DMS53 treated with DMSO at 0.1 percent for 48 hours (cell line): ENCODE measurements at regions not wholly inside any gene's neighbourhood (a gene's known extent, or its start where the extent isn't known, plus 50 kb on each side); places are given as distances from the start of the nearest gene placed in this dataset.

Experiments
- DNase-seq: peaks from one replicate; lab custom pipeline; 2025; ENCODE audit not compliant: unreplicated experiment; lab: John Stamatoyannopoulos, UW

DNA sequence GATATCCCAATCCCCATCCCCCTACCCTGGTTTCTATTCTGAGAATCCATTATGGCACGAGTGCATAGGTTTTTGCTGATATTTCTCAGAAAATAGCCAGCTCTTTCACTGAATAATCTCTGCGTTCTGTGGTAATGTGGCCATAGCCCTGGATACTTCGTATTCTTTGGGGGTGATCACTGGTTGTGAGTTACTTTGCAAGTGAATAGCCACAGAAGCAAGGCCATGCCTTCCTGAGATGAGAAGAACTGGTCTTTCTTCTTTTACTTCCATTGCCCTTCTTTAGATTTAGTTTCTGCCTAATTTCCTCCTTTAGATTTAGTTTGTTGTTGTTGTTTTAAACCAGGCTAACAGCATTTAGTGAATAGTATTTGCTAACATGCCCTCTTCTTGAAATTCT, 323.4 kb downstream of the CDC14C start:
- DNase-seq: no peak

DNA sequence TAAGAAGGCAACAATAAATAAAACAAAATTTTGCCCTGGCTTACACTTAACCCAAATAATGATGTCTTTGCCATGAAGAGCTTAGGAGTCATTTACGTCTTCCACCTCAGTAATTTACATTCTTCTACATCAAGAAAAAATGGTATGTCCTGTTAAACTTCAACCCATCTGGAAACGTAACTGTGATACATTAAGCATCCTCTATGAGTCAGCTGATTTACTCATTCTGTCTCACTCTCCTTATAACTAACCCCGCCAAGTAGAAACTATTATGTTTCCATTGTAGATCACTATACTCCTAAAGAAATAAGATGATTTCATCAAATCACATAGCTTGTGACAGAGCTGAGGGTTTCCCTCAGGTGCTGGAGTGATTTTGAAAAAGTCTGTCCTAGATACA, 330.7 kb downstream of the CDC14C start:
- no peak for DNase-seq

DNA sequence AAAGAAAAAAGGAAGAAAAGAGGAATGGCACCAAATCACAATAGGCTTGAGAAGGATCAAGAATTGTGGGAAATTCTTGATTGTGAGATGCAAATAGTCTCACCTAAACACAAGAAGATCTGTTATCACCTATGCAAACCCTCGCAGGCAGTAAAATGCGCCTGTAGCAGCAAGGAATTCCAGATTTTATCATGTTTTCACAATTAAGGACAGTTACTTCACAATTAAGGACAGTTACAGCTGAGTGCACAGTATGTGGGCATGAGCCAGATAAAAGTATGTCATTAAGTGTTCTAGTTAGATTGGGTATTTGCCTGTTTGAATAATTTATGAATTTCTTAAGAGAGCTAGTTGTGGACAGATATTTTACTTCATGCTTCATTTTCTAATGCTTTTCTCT, 336.2 kb downstream of the CDC14C start:
- DNase-seq: no peak

DNA sequence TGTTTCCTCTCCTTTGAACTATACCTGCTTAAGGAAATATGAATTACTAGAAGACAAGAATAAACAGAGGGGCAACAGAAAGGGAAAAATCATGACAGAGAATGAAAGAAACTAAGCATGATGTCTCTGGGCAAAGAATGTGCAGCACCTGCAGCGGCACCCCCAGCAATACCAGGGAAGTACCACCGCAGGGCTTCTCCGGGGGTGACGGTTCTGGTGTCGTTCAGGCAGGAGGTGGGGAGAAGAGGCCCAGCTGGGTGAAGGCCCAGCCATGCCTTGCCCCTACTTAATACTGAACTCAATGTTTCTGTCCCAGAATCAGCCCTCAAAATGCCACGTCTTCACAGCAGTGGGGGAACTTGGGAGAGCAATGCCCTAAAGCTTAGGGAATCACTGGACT, 337.6 kb downstream of the CDC14C start:
- DNase-seq: no peak

DNA sequence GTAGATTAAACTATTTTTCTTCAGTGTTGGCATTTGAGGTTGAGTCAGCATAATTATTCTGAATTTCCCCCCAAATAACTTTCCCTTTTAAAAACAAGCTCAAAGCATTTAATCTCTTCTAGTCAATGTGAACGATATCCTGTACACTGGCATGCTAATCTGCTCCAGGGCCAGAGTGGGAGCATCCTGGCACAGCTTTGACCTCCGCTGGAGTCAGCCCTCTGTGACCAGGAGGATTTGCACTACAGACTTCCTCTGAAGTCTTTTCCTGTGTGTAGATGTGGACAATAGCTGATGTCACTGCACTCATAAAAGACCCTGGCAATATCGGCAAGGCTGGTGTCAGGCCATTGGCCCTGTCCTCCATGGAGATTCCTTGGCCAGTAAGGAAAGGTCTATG, 340.2 kb downstream of the CDC14C start:
- no peak for DNase-seq

DNA sequence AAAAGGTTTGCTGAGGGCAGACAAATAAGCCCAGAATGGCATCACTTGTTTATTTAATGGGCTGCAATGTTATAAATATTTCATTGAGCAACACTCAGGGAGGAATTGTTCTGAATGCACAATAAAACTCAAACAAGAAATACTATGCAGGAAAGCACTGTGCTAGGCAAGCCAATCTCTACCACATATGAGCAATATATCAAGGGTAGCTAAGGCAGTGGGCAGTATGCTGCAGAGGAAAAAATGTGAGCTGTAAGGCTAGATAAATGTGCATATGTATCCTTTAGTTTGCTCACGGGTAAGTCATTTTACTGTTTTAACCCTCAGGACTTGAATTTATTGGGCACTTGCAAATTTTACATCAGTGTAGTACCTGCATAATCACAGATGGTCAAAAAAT, 349.6 kb downstream of the CDC14C start:
- DNase-seq: no peak

GRCh38 chr7:49279891-49280290, 355.5 kb downstream of the CDC14C start:
- no peak for DNase-seq

DNA sequence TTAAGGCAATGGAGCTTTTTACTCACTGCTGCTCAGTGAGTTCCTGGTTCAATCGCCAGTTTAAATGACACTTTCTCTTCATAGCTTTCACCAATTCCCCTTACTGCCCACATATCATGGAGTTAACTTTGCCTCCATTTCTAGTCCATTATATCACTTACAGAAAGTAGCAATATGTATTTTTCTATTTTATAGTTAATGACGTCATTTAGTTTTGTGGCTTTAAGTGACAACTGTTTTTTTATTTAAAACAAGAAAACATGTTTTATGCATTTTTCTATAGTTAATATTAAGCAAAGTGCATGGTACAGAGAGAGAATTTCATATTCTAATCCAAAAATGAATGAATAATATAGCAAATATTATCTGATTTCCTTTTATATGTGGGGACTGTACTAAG, 363.3 kb downstream of the CDC14C start:
- no peak for DNase-seq

DNA sequence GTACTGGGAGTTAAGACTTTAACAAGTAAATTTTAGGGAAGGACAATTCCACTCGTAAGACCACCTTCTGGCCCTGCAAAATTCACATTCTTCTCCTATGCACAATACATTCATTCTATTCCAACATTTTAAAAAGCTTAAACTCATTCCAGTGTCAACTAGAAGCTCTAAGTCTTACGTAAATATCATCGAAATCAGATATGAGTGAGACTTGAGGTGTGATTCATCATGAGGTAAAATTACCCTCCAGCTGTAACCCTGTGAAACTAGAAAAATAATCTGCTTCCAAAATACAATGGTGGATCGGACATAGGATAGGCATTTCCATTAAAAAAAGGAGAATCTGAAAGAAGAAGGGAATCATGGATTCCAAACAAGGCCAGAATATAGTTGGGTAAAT, 370.3 kb downstream of the CDC14C start:
- peak; percentile 74 for DNase-seq

- DNase-seq: peak; percentile 76
Observed at GRCh38 chr7:49295146-49295545, 370.8 kb downstream of the CDC14C start.

DNA sequence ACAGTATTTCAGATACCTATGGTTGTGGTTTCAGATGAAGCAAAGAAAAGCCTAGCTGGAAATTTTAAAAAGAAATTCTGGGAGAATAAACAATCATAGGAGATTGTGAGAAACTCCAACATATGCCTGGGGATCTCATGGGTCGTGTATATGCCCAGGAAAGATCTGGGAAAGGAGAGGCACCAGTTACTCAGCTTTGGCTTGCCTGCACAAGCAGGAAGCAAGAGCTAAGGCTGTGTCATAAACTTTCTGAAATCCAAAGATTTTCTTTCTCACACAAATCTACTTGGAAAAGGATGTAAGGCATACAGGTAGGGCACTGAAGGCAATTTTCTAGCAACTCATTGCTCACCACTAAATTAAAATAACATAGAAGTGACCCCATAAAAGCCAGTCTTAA, 373.6 kb downstream of the CDC14C start:
- DNase-seq: no peak

DNA sequence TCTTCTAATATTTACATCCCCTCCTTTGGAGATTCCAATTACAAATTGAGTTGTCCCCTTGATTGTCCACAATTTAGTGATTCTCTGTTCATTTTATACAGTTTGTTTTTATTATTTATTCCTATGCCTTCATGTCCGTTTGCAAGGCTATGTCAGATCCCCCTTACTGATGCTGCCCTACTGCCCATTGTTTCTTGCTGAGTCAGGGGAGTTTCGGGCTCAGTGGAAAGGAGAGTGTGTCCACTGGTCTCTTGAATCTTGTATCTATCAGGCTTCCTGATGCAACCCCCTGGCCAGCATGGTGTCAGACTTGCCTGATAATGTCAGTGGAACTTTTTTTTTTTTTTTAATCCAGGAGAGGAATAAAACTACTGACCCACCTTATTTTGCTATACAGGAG, 384.4 kb downstream of the CDC14C start:
- DNase-seq: no peak

- no peak for DNase-seq
Observed at GRCh38 chr7:49320083-49320482, 395.7 kb downstream of the CDC14C start.

DNA sequence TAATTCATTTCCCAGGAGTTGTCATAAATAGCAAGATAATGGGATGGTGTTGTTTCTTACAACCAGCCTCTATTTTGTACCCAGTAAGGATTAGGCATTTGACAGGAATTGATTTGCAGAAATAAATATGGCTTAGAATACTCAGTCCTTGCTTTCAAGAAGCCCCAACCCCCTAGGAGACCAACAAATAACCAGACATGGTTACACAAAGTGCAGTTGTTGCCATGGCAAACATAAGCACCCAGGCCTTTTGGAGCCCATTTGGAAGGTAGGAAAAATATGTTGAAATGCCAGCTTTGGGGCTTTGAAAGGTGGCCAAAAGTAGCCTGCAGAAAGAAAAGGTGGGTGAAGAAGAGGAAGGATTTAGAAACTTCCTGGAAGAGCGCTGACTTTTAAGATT, 397.5 kb downstream of the CDC14C start:
- DNase-seq: no peak

GRCh38 chr7:49322476-49322875, 398.1 kb downstream of the CDC14C start:
- no peak for DNase-seq

DNA sequence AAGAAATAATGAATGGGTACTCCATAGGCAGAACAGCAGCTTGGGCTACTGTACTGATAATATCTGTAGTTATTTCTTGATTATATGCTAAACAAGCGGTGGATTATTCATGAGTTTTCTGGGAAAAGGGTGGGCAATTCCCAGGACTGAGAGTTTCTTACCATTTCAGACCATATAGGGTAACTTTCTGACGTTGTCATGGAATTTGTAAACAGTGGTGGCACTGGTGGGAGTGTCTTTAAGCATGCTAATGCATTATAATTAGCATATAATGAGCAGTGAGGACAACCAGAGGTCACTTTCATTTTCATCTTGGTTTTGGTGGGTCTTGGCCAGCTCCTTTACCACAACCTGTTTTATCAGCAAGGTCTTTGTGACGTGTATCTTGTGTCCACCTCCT, 399.7 kb downstream of the CDC14C start:
- no peak for DNase-seq

- DNase-seq: peak; percentile 18
Observed at GRCh38 chr7:49324707-49325106, 400.4 kb downstream of the CDC14C start.

GRCh38 chr7:49325571-49325970, 401.2 kb downstream of the CDC14C start:
- no peak for DNase-seq

- no peak for DNase-seq
Observed at GRCh38 chr7:49327155-49327554, 402.8 kb downstream of the CDC14C start.

- DNase-seq: no peak
Observed at GRCh38 chr7:49333180-49333881, 409.0 kb downstream of the CDC14C start.

DNA sequence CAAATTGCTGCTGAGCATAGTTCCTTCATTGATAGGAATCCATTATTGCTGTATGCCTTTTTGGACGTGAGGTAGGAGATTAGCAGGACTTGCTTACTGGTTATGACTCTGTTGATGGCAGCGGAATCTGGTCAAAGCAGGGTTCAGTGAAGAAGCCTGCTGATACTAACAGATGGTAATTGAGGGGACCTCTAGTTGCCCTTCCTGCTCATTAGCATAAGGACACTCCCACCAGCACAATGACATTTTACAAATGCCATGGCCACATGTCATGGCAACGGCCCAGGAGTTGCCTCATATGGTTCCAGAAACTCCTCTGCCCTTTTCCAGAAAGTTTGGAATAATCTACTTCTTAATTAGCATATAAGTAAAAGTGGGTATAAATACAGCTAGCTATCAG, 417.5 kb downstream of the CDC14C start:
- DNase-seq: no peak

DNA sequence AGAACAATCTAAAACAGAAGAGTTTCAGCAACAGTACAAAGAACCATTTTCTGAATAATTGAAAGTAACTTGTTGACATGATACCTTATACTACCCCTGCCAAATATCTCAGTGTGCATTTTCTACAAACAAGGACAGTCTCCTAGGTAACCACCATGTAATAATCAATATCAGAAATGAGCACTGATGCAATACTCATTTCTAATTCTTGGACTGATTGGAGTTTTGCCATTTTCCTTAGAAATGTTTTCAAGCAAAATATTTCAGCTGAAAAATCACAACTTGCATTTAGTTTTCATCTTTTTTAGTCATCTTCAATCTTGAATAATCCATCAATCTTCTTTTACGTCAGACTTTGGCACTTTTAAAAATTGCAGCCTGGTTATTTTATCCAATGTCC, 420.2 kb downstream of the CDC14C start:
- DNase-seq: no peak

GRCh38 chr7:49346195-49346899, 422.0 kb downstream of the CDC14C start:
- DNase-seq: no peak
